ENCODE measurements at regions not wholly inside any gene's neighbourhood (a gene's known extent, or its start where the extent isn't known, plus 50 kb on each side); places are given as distances from the start of the nearest gene placed in this dataset.

DNA sequence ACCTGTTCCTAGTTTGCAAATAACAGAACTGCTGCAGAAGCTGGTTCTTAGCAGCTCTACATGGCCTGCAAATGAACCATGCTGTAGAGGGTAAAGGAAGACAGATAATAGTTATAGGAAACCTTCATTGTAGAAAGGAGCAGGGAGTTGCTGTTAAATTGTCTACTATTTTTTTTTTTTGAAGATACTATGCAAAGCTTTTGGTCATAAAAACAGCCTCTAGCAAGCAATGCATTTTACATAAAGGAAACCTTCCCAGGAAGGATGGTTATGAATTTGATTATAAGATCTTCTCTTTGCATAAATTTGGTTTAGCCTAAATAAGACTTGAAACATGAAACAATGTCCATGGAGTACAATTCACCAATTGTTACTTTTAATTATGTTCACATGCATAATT lies 793.4 kb downstream of the SLC4A3 start:
- Histone ChIP-seq H2BK12ac (ENCODE audit: insufficient read length, low read depth, low read length) (no peak overlapping the region), H2BK120ac (ENCODE audit: low read depth, low read length, poor library complexity, severe bottlenecking) (no peak overlapping the region), H3K23me2 (ENCODE audit: insufficient read length, low read depth, low read length, poor library complexity, severe bottlenecking) (no peaks in the 10 kb centered on the region), H2AFZ (ENCODE audit: low read length) (no peak overlapping the region), H3K4me2 (ENCODE audit: insufficient read depth, insufficient read length, low read length) (no peak overlapping the region), H2BK5ac (ENCODE audit: insufficient read length, low read length) (no peak overlapping the region), H4K8ac (replicated peaks; ENCODE audit: insufficient read length, low read depth, low read length) (no peak overlapping the region), H3T11ph (ENCODE audit: low read length) (no peak overlapping the region), H4K20me1 (ENCODE audit: control insufficient read depth, insufficient read depth, insufficient read length) (no peaks in the 10 kb centered on the region), H3K18ac (ENCODE audit: insufficient read length, low read depth, low read length) (no peak overlapping the region), H2AK5ac (ENCODE audit: insufficient read length, low read length) (no peak overlapping the region), H4K91ac (ENCODE audit: insufficient read length, low read depth, low read length) (no peak overlapping the region), H3K4ac (ENCODE audit: low read depth, low read length) (no peak overlapping the region), H3K4me1 (ENCODE audit: insufficient read depth, low read length) (no peaks in the 10 kb centered on the region; the same call in 1 of the 2 replicates), H3K79me2 (ENCODE audit: insufficient read depth, low read length) (no peaks in the 10 kb centered on the region), H3K23ac (ENCODE audit: insufficient read length, low read depth, low read length) (no peak overlapping the region), H3K56ac (ENCODE audit: insufficient read length, low read depth, low read length) (no peak overlapping the region), H3K9ac (ENCODE audit: extremely low read depth, insufficient read length, low read length) (no peak overlapping the region), H3K27me3 (ENCODE audit: insufficient read depth, low read length) (no peaks in the 10 kb centered on the region), H2BK20ac (ENCODE audit: low read depth, low read length, poor library complexity, severe bottlenecking) (no peak overlapping the region), H3K14ac (ENCODE audit: insufficient read depth, low read length) (no peak overlapping the region), H4K5ac (ENCODE audit: insufficient read length, low read depth, low read length) (no peak overlapping the region), H3K79me1 (ENCODE audit: insufficient read depth, low read depth, low read length, poor library complexity, severe bottlenecking) (no peaks in the 10 kb centered on the region), H3K27ac (ENCODE audit: insufficient read length, low read depth, low read length) (no peak overlapping the region), H2BK15ac (ENCODE audit: low read depth, low read length) (no peak overlapping the region), H3K9me3 (ENCODE audit: control insufficient read depth, low read depth, low read length) (no peaks in the 10 kb centered on the region)
- Mint-ChIP-seq H3K27me3 (ENCODE audit: low read depth) (no peaks in the 10 kb centered on the region; the same call in 1 of the 2 replicates), H3K27ac (no peak overlapping the region), H3K4me1 (peaks cover 25 to 28% of the 10 kb centered on the region in 2 experiments), H3K4me3 (no peak overlapping the region), H3K9me3 (peaks cover 7 to 10% of the 10 kb centered on the region in 2 experiments; a peak in 4 of 5 replicates), H3K36me3 (ENCODE audit: insufficient read depth in 1 of 3, low read depth in 3 of 3) (peaks cover 0 to 9% (median 7%) of the 10 kb centered on the region in 3 experiments; a peak in 4 of 7 replicates)
- DNase-seq, result no peak
- TF ChIP-seq, protein P1, sequence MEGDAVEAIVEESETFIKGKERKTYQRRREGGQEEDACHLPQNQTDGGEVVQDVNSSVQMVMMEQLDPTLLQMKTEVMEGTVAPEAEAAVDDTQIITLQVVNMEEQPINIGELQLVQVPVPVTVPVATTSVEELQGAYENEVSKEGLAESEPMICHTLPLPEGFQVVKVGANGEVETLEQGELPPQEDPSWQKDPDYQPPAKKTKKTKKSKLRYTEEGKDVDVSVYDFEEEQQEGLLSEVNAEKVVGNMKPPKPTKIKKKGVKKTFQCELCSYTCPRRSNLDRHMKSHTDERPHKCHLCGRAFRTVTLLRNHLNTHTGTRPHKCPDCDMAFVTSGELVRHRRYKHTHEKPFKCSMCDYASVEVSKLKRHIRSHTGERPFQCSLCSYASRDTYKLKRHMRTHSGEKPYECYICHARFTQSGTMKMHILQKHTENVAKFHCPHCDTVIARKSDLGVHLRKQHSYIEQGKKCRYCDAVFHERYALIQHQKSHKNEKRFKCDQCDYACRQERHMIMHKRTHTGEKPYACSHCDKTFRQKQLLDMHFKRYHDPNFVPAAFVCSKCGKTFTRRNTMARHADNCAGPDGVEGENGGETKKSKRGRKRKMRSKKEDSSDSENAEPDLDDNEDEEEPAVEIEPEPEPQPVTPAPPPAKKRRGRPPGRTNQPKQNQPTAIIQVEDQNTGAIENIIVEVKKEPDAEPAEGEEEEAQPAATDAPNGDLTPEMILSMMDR (conservative IDR thresholded peaks at IDR 0.05), result no peak
